B cell (primary cell): ENCODE measurements at regions not wholly inside any gene's neighbourhood (a gene's known extent, or its start where the extent isn't known, plus 50 kb on each side); places are given as distances from the start of the nearest gene placed in this dataset.

Source experiments
- ATAC-seq: fragments of 200-7000 bp; cut with Tn5 transposase; one replicate; pipeline ENCODE4 v1.10.0; 2021; ENCODE audit warnings: low read depth, mild to moderate bottlenecking, moderate number of reproducible peaks, moderate library complexity
- CTCF ChIA-PET: fragments of 350-600 bp; sonication (Branson Sonifier 250); formaldehyde crosslinking; loops from one replicate; lab custom pipeline; 2021; ENCODE audit warnings: antibody characterized with exemption, inconsistent platforms; lab: Charles Lee
- POLR2A ChIA-PET: fragments of 350-600 bp; sonication (Branson Sonifier 250); formaldehyde crosslinking; loops from one replicate; lab custom pipeline; 2021; ENCODE audit warnings: antibody characterized with exemption; lab: Charles Lee
- DNase-seq: peaks from one replicate; pipeline ENCODE4 v3.0.0; 2013
- H2AFZ ChIP-seq: 2 replicates; pipeline ENCODE4 v1.6.1; 2012; ENCODE audit warnings: mild to moderate bottlenecking, low read depth, low read length; ENCODE audit not compliant: insufficient read depth, poor library complexity, severe bottlenecking
- H3K27ac ChIP-seq, 2 donors: 1 replicate in 1 of 2; 2 replicates in 1 of 2; pipeline ENCODE4 v1.5.1; 2012 to 2013; ENCODE audit warnings: low read length in 2 of 2, mild to moderate bottlenecking in 2 of 2, moderate library complexity in 1 of 2
- H3K27me3 ChIP-seq, 4 experiments: fragments of 200-600 bp in 1 of 4; sonication (generic) in 1 of 4; replicated peaks in 1 of 4; 1 replicate in 2 of 4; 2 replicates in 2 of 4; pipeline versions ENCODE4 v1.6.1 to v1.7.0; 2013 to 2016; ENCODE audit warnings: low read length in 3 of 4, mild to moderate bottlenecking in 2 of 4, mixed read lengths in 1 of 4, moderate library complexity in 1 of 4; ENCODE audit not compliant: insufficient read depth in 4 of 4, control insufficient read depth in 3 of 4; ENCODE audit errors: control extremely low read depth in 1 of 4
- H3K36me3 ChIP-seq, 2 experiments: replicated peaks in 1 of 2; 1 replicate in 1 of 2; 2 replicates in 1 of 2; pipeline versions ENCODE4 v1.6.1 to v1.7.1; 2013; ENCODE audit warnings: low read length in 1 of 2; ENCODE audit not compliant: insufficient read depth in 2 of 2, control insufficient read depth in 1 of 2; ENCODE audit errors: control extremely low read depth in 1 of 2, extremely low read depth in 1 of 2
- H3K4me1 ChIP-seq, 2 donors: fragments of 200-600 bp in 1 of 2; sonication (generic) in 1 of 2; 1 replicate in 1 of 2; 2 replicates in 1 of 2; pipeline versions ENCODE4 v1.5.1 to v1.6.1; 2013 to 2017; ENCODE audit warnings: low read length in 2 of 2; ENCODE audit not compliant: control insufficient read depth in 2 of 2, insufficient read depth in 2 of 2
- H3K4me2 ChIP-seq: replicated peaks from 2 replicates; pipeline ENCODE3; 2012; ENCODE audit warnings: mild to moderate bottlenecking, low read depth, low read length; ENCODE audit not compliant: poor library complexity, severe bottlenecking
- H3K4me3 ChIP-seq, 5 experiments: fragments of 200-600 bp in 1 of 5; sonication (generic) in 1 of 5; 1 replicate in 3 of 5; 2 replicates in 2 of 5; pipeline versions ENCODE4 v1.5.1 to v1.7.0; 2011 to 2016; ENCODE audit warnings: low read length in 4 of 5, mild to moderate bottlenecking in 4 of 5, low read depth in 2 of 5, control low read depth in 1 of 5, moderate library complexity in 1 of 5; ENCODE audit not compliant: insufficient read depth in 1 of 5; ENCODE audit errors: control extremely low read depth in 1 of 5, extremely low read depth in 1 of 5
- H3K79me2 ChIP-seq: fragments of 200-600 bp; sonication (generic); one replicate; pipeline ENCODE4 v1.6.0; 2016; ENCODE audit warnings: low read length; ENCODE audit not compliant: control insufficient read depth, insufficient read depth
- H3K9ac ChIP-seq: fragments of 200-600 bp; sonication (generic); 2 replicates; pipeline ENCODE4 v1.6.1; 2017; ENCODE audit warnings: mild to moderate bottlenecking, low read length, moderate library complexity
- H3K9me3 ChIP-seq, 3 donors: one replicate each; pipeline versions ENCODE4 v1.6.1 to v1.7.1; 2013; ENCODE audit warnings: low read length in 2 of 3; ENCODE audit not compliant: control insufficient read depth in 2 of 3, insufficient read depth in 1 of 3; ENCODE audit errors: control extremely low read depth in 1 of 3
- H4K20me1 ChIP-seq: 2 replicates; pipeline ENCODE4 v1.6.0; 2012; ENCODE audit warnings: mild to moderate bottlenecking, low read length; ENCODE audit not compliant: insufficient read depth, control insufficient read depth, poor library complexity, severe bottlenecking
- H3K27ac Mint-ChIP-seq: one replicate; pipeline ENCODE4 v1.8.0; 2021; ENCODE audit warnings: mixed read lengths
- H3K27me3 Mint-ChIP-seq: one replicate; pipeline ENCODE4 v1.8.0; 2021; ENCODE audit warnings: mixed read lengths
- H3K4me1 Mint-ChIP-seq: one replicate; pipeline ENCODE4 v1.8.0; 2021; ENCODE audit warnings: mixed read lengths
- H3K4me3 Mint-ChIP-seq: one replicate; pipeline ENCODE4 v1.8.0; 2021; ENCODE audit warnings: mixed read lengths
- H3K9me3 Mint-ChIP-seq: one replicate; pipeline ENCODE4 v1.8.0; 2022; ENCODE audit warnings: mixed read lengths; ENCODE audit not compliant: insufficient read depth
- CTCF ChIP-seq: fragments of 200-600 bp; IDR thresholded peaks from one replicate; pipeline ENCODE4 v1.8.0; 2022; ENCODE audit warnings: antibody characterized with exemption, mild to moderate bottlenecking
- EZH2 ChIP-seq: IDR thresholded peaks from 2 replicates; pipeline ENCODE4 v1.6.1; 2012; ENCODE audit warnings: borderline replicate concordance, low read depth, mild to moderate bottlenecking, moderate library complexity, low read length; ENCODE audit not compliant: insufficient read depth, poor library complexity, severe bottlenecking
- WGBS: methylation state at CpG from one replicate; pipeline ENCODE4 v1.1.5; 2013; ENCODE audit warnings: missing lambda C conversion rate; ENCODE audit not compliant: insufficient coverage; 5-methylcytosine and 5-hydroxymethylcytosine counted together
- intact Hi-C: fragments of 100-400 bp; cut with micrococcal nuclease; formaldehyde crosslinking; loops from one replicate; pipeline ENCODE4 v1.10.0; 2022

DNA sequence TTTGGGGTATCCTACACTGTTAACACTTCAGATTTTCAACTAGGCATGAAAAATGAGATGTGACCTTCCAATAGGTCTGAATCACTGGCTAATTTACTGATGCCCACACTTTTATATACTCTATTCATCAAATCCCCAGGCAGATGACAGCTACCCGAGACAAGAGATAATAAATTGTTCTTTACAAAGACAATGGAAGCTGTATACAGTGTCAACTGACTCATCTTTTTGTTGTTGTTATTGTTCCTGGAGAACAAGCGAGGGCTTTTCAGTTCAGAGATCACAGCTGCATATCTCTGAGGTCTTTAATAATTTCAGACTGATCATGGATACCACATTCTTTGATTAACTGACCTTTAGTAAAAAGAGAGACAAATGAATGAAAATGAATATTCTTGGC lies 228.9 kb downstream of the SDHAF3 start:
- ChIA-PET CTCF (no interaction called here), POLR2A (no interaction called here)
- no peak overlapping the region for H3K27ac ChIP-seq
- ATAC-seq (no peak), DNase-seq (no peak)
- no peaks in the 10 kb centered on the region for H4K20me1 ChIP-seq
- Mint-ChIP-seq H3K27ac (no peak overlapping the region), H3K9me3 (no peaks in the 10 kb centered on the region), H3K4me1 (no peaks in the 10 kb centered on the region), H3K27me3 (no peaks in the 10 kb centered on the region), H3K4me3 (no peak overlapping the region)
- intact Hi-C loops = no loop called here
- H3K4me3 ChIP-seq = no peak overlapping the region
- H3K36me3 ChIP-seq = no peaks in the 10 kb centered on the region
- TF ChIP-seq EZH2 (no peak), CTCF (no peak)
- no peak overlapping the region for H2AFZ ChIP-seq
- H3K4me1 ChIP-seq = no peaks in the 10 kb centered on the region
- H3K4me2 ChIP-seq = no peak overlapping the region
- H3K9me3 ChIP-seq = peaks cover 0 to 4% (median 0%) of the 10 kb centered on the region in 3 donors
- WGBS = no CpG with 5 or more reads among the region's 2 CpGs
- no peaks in the 10 kb centered on the region for H3K79me2 ChIP-seq
- H3K9ac ChIP-seq = no peak overlapping the region
- H3K27me3 ChIP-seq = no peaks in the 10 kb centered on the region

GRCh38 chr7:97351488-97351887 lies 234.0 kb downstream of the SDHAF3 start:
- intact Hi-C loops = no loop called here
- Histone ChIP-seq H3K4me1 (no peaks in the 10 kb centered on the region), H3K27ac (no peak overlapping the region), H3K36me3 (no peaks in the 10 kb centered on the region), H3K9me3 (peaks cover 0 to 4% (median 0%) of the 10 kb centered on the region in 3 donors), H2AFZ (no peak overlapping the region), H4K20me1 (no peaks in the 10 kb centered on the region), H3K4me2 (no peak overlapping the region), H3K9ac (no peak overlapping the region), H3K27me3 (no peaks in the 10 kb centered on the region), H3K79me2 (no peaks in the 10 kb centered on the region), H3K4me3 (no peak overlapping the region)
- Mint-ChIP-seq H3K27me3 (no peaks in the 10 kb centered on the region), H3K4me3 (no peak overlapping the region), H3K4me1 (no peaks in the 10 kb centered on the region), H3K27ac (no peak overlapping the region), H3K9me3 (peaks cover 3% of the 10 kb centered on the region)
- DNase-seq (no peak), ATAC-seq (no peak)
- WGBS = no CpG with 5 or more reads among the region's 1 CpG
- ChIA-PET POLR2A (no interaction called here), CTCF (no interaction called here)
- TF ChIP-seq EZH2 (no peak), CTCF (no peak)
